Upper lobe of left lung (tissue), 6 donors: ENCODE measurements at regions not wholly inside any gene's neighbourhood (a gene's known extent, or its start where the extent isn't known, plus 50 kb on each side); places are given as distances from the start of the nearest gene placed in this dataset.

Source experiments
- ATAC-seq, 2 donors: fragments of 200-7000 bp; cut with Tn5 transposase; one replicate each; pipeline ENCODE4 v1.9.1; 2022; ENCODE audit warnings: mild to moderate bottlenecking in 2 of 2, moderate library complexity in 2 of 2; ENCODE audit not compliant: low FRiP score in 2 of 2
- DNase-seq, 2 donors: peaks; one replicate each; pipeline ENCODE4 v3.0.0-alpha.2; 2019 to 2020
- H3K27ac ChIP-seq, 4 donors: fragments of 200-600 bp; sonication (generic); one replicate each; pipeline ENCODE4 v1.5.1; 2016 to 2019
- H3K27me3 ChIP-seq, 4 donors: fragments of 200-600 bp; sonication (generic); one replicate each; pipeline ENCODE4 v1.5.1; 2017 to 2019
- H3K36me3 ChIP-seq, 4 donors: fragments of 200-600 bp; sonication (generic); one replicate each; pipeline ENCODE4 v1.5.1; 2016 to 2019
- H3K4me1 ChIP-seq, 4 donors: fragments of 200-600 bp; sonication (generic); one replicate each; pipeline ENCODE4 v1.5.1; 2018 to 2019
- H3K4me3 ChIP-seq, 4 donors: fragments of 200-600 bp; sonication (generic); one replicate each; pipeline ENCODE4 v1.5.1; 2017 to 2019; ENCODE audit warnings: mild to moderate bottlenecking in 2 of 4, moderate library complexity in 1 of 4
- H3K9me3 ChIP-seq, 4 donors: fragments of 200-600 bp; sonication (generic); one replicate each; pipeline ENCODE4 v1.5.1; 2018 to 2019
- EP300 ChIP-seq, 4 donors: sonication (generic); formaldehyde crosslinking; IDR thresholded peaks; one replicate each; pipeline ENCODE4 v1.5.1; 2017; ENCODE audit warnings: antibody characterized with exemption in 4 of 4, control low read depth in 2 of 4
- POLR2A ChIP-seq, 4 donors: fragments of 450-650 bp; IDR thresholded peaks; one replicate each; pipeline ENCODE4 v1.5.1; 2016 to 2017; ENCODE audit warnings: antibody characterized with exemption in 4 of 4, mild to moderate bottlenecking in 2 of 4
- POLR2AphosphoS5 ChIP-seq, 2 donors: sonication (generic); formaldehyde crosslinking; IDR thresholded peaks; one replicate each; pipeline ENCODE4 v1.5.1; 2017; ENCODE audit warnings: antibody characterized with exemption in 2 of 2
- WGBS, 2 donors: methylation state at CpG; one replicate each; pipeline ENCODE4 v1.1.5; 2017 to 2018; 5-methylcytosine and 5-hydroxymethylcytosine counted together
- TF ChIP-seq, protein P1 (sequence below), 6 experiments: fragments of 450-650 bp in 4 of 6; fragments of 200-600 bp in 2 of 6; sonication (generic) in 2 of 6; IDR thresholded peaks; one replicate each; pipeline ENCODE4 v1.5.1; 2016 to 2019; ENCODE audit warnings: antibody characterized with exemption in 6 of 6
- donor health status: DM: no; HTN: no; CAD: no; lungs with moderate emphysema.
- donor health status: DM: no; HTN: yes; CAD: no; lungs with severe emphysema.

DNA sequence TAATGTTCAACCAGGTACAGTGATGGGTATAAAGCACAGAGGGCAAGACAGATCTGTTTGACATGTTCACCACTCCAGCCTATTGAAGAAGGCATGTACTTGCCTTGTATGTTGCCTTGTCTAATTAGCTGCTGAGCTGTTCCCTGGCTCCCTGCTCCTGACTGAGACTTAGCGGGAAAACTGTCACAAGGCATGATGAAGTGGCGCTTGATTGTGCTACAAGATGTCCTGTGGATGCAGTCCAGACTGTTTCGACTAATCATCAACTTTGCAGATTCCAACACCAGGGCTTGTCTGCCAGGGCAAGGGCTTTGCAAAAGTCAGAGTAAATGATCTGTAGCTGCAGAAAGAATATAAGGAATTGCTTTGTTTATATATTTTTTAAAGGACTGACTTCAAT is 136.2 kb upstream of the NRBF2 start:
- no peaks in the 10 kb centered on the region for H3K9me3 ChIP-seq

DNA sequence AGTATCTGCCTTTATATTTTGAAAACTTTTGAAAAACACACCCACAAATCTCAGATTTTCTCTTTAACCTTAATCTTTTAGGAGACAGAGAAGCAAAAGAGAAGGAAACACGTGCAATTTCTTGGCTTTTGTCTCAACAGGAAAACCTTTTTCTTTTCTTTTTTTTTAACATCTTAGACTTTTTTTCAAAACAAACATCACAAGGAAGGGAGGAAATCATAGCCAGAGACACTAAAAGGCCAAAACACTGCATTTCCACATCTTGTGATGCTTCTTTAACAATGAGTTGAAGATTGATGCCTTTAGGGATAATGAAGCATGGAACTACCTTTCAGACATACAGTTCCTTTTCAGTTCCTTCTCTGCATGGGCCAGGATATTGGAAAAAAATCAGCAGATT is 136.6 kb upstream of the NRBF2 start:
- TF ChIP-seq POLR2AphosphoS5 (IDR thresholded peaks at IDR 0.05) (no peak), EP300 (IDR thresholded peaks at IDR 0.05) (no peak), POLR2A (IDR thresholded peaks at IDR 0.05) (no peak)
- TF ChIP-seq, protein P1, sequence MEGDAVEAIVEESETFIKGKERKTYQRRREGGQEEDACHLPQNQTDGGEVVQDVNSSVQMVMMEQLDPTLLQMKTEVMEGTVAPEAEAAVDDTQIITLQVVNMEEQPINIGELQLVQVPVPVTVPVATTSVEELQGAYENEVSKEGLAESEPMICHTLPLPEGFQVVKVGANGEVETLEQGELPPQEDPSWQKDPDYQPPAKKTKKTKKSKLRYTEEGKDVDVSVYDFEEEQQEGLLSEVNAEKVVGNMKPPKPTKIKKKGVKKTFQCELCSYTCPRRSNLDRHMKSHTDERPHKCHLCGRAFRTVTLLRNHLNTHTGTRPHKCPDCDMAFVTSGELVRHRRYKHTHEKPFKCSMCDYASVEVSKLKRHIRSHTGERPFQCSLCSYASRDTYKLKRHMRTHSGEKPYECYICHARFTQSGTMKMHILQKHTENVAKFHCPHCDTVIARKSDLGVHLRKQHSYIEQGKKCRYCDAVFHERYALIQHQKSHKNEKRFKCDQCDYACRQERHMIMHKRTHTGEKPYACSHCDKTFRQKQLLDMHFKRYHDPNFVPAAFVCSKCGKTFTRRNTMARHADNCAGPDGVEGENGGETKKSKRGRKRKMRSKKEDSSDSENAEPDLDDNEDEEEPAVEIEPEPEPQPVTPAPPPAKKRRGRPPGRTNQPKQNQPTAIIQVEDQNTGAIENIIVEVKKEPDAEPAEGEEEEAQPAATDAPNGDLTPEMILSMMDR (IDR thresholded peaks at IDR 0.05): no peak
- Histone ChIP-seq H3K27me3 (no peaks in the 10 kb centered on the region), H3K4me3 (no peak overlapping the region), H3K36me3 (no peaks in the 10 kb centered on the region), H3K27ac (no peak overlapping the region), H3K9me3 (no peaks in the 10 kb centered on the region), H3K4me1 (no peaks in the 10 kb centered on the region)
- no peak for ATAC-seq
- 21 to 23% methylated on average over 1 of the region's 1 CpG for WGBS, 2 donors
- no peak for DNase-seq

More for the DNA sequence above, 136.2 kb upstream of the NRBF2 start:
- H3K27ac ChIP-seq: no peak overlapping the region
- no peak overlapping the region for H3K4me3 ChIP-seq
- no peak for ATAC-seq
- 43 to 49% methylated on average over 3 of the region's 3 CpGs for WGBS, 2 donors
- DNase-seq: peak in 1 of 2 donors; percentile 24
- no peaks in the 10 kb centered on the region for H3K27me3 ChIP-seq
- H3K4me1 ChIP-seq: no peaks in the 10 kb centered on the region
- H3K36me3 ChIP-seq: no peaks in the 10 kb centered on the region
- TF ChIP-seq EP300 (IDR thresholded peaks at IDR 0.05): no peak
- no peak for TF ChIP-seq POLR2AphosphoS5 (IDR thresholded peaks at IDR 0.05)
- TF ChIP-seq, protein P1 (IDR thresholded peaks at IDR 0.05): no peak
- no peak for TF ChIP-seq POLR2A (IDR thresholded peaks at IDR 0.05)

DNA sequence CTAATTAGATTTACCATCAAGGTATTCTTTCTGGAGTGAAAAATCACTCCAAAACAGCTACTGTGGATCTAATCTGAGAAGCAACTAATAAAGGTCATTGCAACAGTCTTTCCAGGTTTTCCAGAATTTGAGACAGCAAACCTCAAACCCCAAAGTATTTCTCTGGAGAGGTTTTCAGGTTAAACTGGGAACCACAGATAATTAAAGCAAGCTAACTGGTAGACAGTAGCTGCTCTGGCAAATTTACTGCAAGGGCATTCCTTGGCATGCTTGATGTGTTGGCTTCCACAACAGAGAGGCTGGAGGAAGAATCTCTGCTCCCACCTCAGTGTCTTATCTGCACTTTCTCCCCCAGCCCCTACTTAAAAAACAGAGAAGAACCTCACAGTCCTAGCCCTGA is 140.0 kb upstream of the NRBF2 start:
- ATAC-seq (no peak), DNase-seq (no peak)
- H3K9me3 ChIP-seq: no peaks in the 10 kb centered on the region
- H3K4me3 ChIP-seq: no peak overlapping the region
- H3K27ac ChIP-seq: no peak overlapping the region
- H3K4me1 ChIP-seq: no peaks in the 10 kb centered on the region
- no peaks in the 10 kb centered on the region for H3K36me3 ChIP-seq
- H3K27me3 ChIP-seq: no peaks in the 10 kb centered on the region
- no peak for TF ChIP-seq POLR2A (IDR thresholded peaks at IDR 0.05)
- TF ChIP-seq EP300 (IDR thresholded peaks at IDR 0.05): no peak
- TF ChIP-seq, protein P1 (IDR thresholded peaks at IDR 0.05): no peak
- no peak for TF ChIP-seq POLR2AphosphoS5 (IDR thresholded peaks at IDR 0.05)

DNA sequence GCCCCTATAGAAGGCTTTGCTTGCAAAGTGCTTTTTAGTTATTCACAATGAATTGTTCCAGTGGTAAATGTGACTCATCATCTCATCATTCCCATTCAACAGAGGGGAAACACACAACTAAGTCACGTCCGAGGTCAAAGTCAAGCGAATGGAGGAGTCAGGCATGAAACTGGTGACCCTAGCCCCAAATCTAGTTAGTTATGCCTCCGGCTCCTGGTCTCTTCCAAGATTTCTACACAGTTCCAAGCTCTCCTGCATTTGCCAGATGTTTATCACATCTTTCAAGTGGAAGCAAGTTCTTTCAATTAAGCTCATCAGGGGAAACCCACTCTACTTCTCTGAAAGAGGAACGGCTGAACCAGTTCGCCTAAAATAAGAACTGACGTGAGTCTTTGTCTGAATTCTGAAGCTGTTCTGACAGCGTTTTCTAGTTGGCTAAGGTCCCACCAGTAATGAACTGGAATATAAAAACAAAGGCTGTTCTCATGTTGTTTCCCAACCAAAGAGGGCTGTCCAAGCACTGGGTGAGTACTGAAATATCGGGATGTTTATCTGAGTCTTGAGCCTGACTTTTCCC is 140.9 kb upstream of the NRBF2 start:
- no peak for ATAC-seq
- H3K9me3 ChIP-seq: no peaks in the 10 kb centered on the region
- 68 to 80% methylated on average over 9 of the region's 9 CpGs for WGBS, 2 donors
- no peaks in the 10 kb centered on the region for H3K36me3 ChIP-seq
- H3K4me1 ChIP-seq: no peaks in the 10 kb centered on the region
- DNase-seq: no peak
- H3K27me3 ChIP-seq: no peaks in the 10 kb centered on the region
- no peak overlapping the region for H3K27ac ChIP-seq
- TF ChIP-seq POLR2A (IDR thresholded peaks at IDR 0.05) (no peak), POLR2AphosphoS5 (IDR thresholded peaks at IDR 0.05) (no peak), EP300 (IDR thresholded peaks at IDR 0.05) (no peak)
- TF ChIP-seq, protein P1 (IDR thresholded peaks at IDR 0.05): no peak
- H3K4me3 ChIP-seq: no peak overlapping the region

DNA sequence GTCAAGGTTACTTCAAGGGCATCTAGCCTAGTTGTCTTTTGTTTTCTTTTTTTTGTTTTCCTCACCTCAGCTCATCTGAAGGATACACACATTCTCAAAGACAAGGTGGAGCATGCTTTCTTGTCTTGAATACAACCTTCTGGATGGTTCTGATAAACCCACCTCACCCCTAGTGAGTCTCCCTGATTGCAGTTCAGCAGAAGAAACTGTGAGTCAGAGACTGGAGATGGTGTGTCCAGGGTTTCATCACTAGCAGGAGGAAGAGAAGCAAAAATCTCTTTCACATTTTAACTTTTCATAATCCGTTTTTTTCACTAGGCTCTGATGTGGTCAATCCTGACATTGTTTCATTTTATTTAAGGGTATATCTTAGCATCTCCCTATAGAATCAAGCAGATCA is 143.0 kb upstream of the NRBF2 start:
- no peak for ATAC-seq
- TF ChIP-seq, protein P1 (IDR thresholded peaks at IDR 0.05): no peak
- no peak for TF ChIP-seq POLR2AphosphoS5 (IDR thresholded peaks at IDR 0.05)
- no peak for TF ChIP-seq EP300 (IDR thresholded peaks at IDR 0.05)
- TF ChIP-seq POLR2A (IDR thresholded peaks at IDR 0.05): no peak
- no peaks in the 10 kb centered on the region for H3K4me1 ChIP-seq

More for the DNA sequence above, 143.0 kb upstream of the NRBF2 start:
- Histone ChIP-seq H3K4me3 (no peak overlapping the region), H3K9me3 (no peaks in the 10 kb centered on the region), H3K36me3 (no peaks in the 10 kb centered on the region), H3K27me3 (no peaks in the 10 kb centered on the region), H3K27ac (no peak overlapping the region)
- 76 to 93% methylated on average over 1 of the region's 1 CpG for WGBS, 2 donors
- no peak for DNase-seq
